SK-N-SH treated with all-trans-retinoic acid at 6 μM for 48 hours (cell line): ENCODE measurements at regions not wholly inside any gene's neighbourhood (a gene's known extent, or its start where the extent isn't known, plus 50 kb on each side); places are given as distances from the start of the nearest gene placed in this dataset.

Experiments
- ATAC-seq: fragments of 200-7000 bp; cut with Tn5 transposase; 3 replicates; pipeline ENCODE4 v1.9.1; 2020; ENCODE audit warnings: mild to moderate bottlenecking, moderate library complexity
- ARNTL ChIP-seq: fragments of 450-650 bp; formaldehyde crosslinking; IDR thresholded peaks from 2 replicates; pipeline ENCODE4 v1.5.0; 2020; ENCODE audit warnings: low read depth, mild to moderate bottlenecking, moderate library complexity, borderline replicate concordance
- BACH2 ChIP-seq: fragments of 250-450 bp; sonication (Bioruptor Pico); IDR thresholded peaks from 2 replicates; pipeline ENCODE4 v1.9.0; 2021; ENCODE audit warnings: mild to moderate bottlenecking, borderline replicate concordance
- CSDC2 ChIP-seq: fragments of 250-450 bp; sonication (Bioruptor Pico); IDR thresholded peaks from 2 replicates; pipeline ENCODE4 v1.5.0; 2020; ENCODE audit warnings: mild to moderate bottlenecking, moderate library complexity
- CSRNP3 ChIP-seq: fragments of 250-450 bp; sonication (Bioruptor Pico); IDR thresholded peaks from 2 replicates; pipeline ENCODE4 v1.5.1; 2021; ENCODE audit warnings: mild to moderate bottlenecking, moderate library complexity
- GLIS3 ChIP-seq: fragments of 250-450 bp; sonication (Bioruptor Pico); IDR thresholded peaks from 2 replicates; pipeline ENCODE4 v1.5.0; 2020; ENCODE audit warnings: mild to moderate bottlenecking, moderate library complexity
- ISL1 ChIP-seq: fragments of 250-450 bp; sonication (Bioruptor Pico); IDR thresholded peaks from 2 replicates; pipeline ENCODE4 v2.1.2; 2022; ENCODE audit warnings: mild to moderate bottlenecking, moderate library complexity
- OSR1 ChIP-seq: fragments of 250-450 bp; sonication (Bioruptor Pico); IDR thresholded peaks from 2 replicates; pipeline ENCODE4 v1.8.0; 2022; ENCODE audit warnings: moderate library complexity, mild to moderate bottlenecking, inconsistent platforms
- POU6F1 ChIP-seq: fragments of 250-450 bp; sonication (Bioruptor Pico); IDR thresholded peaks from 2 replicates; pipeline ENCODE4 v1.8.0; 2021; ENCODE audit warnings: low read depth, mild to moderate bottlenecking, moderate library complexity, borderline replicate concordance
- PPARA ChIP-seq: fragments of 250-450 bp; sonication (Bioruptor Pico); IDR thresholded peaks from 2 replicates; pipeline ENCODE4 v1.5.0; 2020; ENCODE audit warnings: mild to moderate bottlenecking, borderline replicate concordance
- RARB ChIP-seq: fragments of 250-450 bp; sonication (Bioruptor Pico); IDR thresholded peaks from 2 replicates; pipeline ENCODE4 v1.8.0; 2021; ENCODE audit warnings: mild to moderate bottlenecking, moderate library complexity
- SNAI2 ChIP-seq: fragments of 250-450 bp; sonication (Bioruptor Pico); IDR thresholded peaks from 2 replicates; pipeline ENCODE4 v1.5.0; 2020; ENCODE audit warnings: mild to moderate bottlenecking, moderate library complexity
- TCF4 ChIP-seq: fragments of 250-450 bp; sonication (Bioruptor Pico); IDR thresholded peaks from 2 replicates; pipeline ENCODE4 v1.8.0; 2021; ENCODE audit warnings: mild to moderate bottlenecking, moderate library complexity, borderline replicate concordance
- TOX ChIP-seq: fragments of 250-450 bp; sonication (Bioruptor Pico); IDR thresholded peaks from 2 replicates; pipeline ENCODE4 v1.8.0; 2021; ENCODE audit warnings: mild to moderate bottlenecking, moderate library complexity, borderline replicate concordance
- TSHZ2 ChIP-seq: fragments of 250-450 bp; sonication (Bioruptor Pico); IDR thresholded peaks from 2 replicates; pipeline ENCODE4 v1.5.0; 2020; ENCODE audit warnings: mild to moderate bottlenecking, moderate library complexity
- ZC3H10 ChIP-seq: fragments of 250-450 bp; sonication (Bioruptor Pico); IDR thresholded peaks from 2 replicates; pipeline ENCODE4 v1.5.1; 2021; ENCODE audit warnings: mild to moderate bottlenecking, moderate library complexity
- ZFP3 ChIP-seq: fragments of 250-450 bp; sonication (Bioruptor Pico); IDR thresholded peaks from 2 replicates; pipeline ENCODE4 v1.5.0; 2020; ENCODE audit warnings: mild to moderate bottlenecking, moderate library complexity
- ZFP30 ChIP-seq: fragments of 450-650 bp; formaldehyde crosslinking; IDR thresholded peaks from 2 replicates; pipeline ENCODE4 v1.5.0; 2022; ENCODE audit warnings: mild to moderate bottlenecking, moderate library complexity
- ZNF565 ChIP-seq: fragments of 450-650 bp; formaldehyde crosslinking; conservative IDR thresholded peaks from 2 replicates; pipeline ENCODE4 v1.5.0; 2020; ENCODE audit warnings: low read depth, mild to moderate bottlenecking, moderate library complexity
- ZNF70 ChIP-seq: fragments of 450-650 bp; formaldehyde crosslinking; IDR thresholded peaks from 2 replicates; pipeline ENCODE4 v1.5.0; 2020; ENCODE audit warnings: mild to moderate bottlenecking, moderate library complexity
- ZNF8 ChIP-seq: fragments of 450-650 bp; formaldehyde crosslinking; IDR thresholded peaks from 2 replicates; pipeline ENCODE4 v1.5.0; 2020; ENCODE audit warnings: mild to moderate bottlenecking, moderate library complexity
- TF ChIP-seq, protein P1 (sequence below): fragments of 250-450 bp; sonication (Bioruptor Pico); IDR thresholded peaks from 2 replicates; pipeline ENCODE4 v1.8.0; 2020; ENCODE audit warnings: mild to moderate bottlenecking, moderate library complexity, borderline replicate concordance
- TF ChIP-seq, protein P2 (sequence below): fragments of 250-450 bp; sonication (Bioruptor Pico); IDR thresholded peaks from 2 replicates; pipeline ENCODE4 v1.5.1; 2020; ENCODE audit warnings: low read depth, mild to moderate bottlenecking, moderate library complexity

- no peak for TF ChIP-seq OSR1 (CRISPR knock-in tag)
- TF ChIP-seq ARNTL (CRISPR knock-in tag), result no peak
- no peak for TF ChIP-seq ZFP30
- no peak for TF ChIP-seq ISL1 (CRISPR knock-in tag)
- no peak for TF ChIP-seq CSDC2
- TF ChIP-seq, protein P1, sequence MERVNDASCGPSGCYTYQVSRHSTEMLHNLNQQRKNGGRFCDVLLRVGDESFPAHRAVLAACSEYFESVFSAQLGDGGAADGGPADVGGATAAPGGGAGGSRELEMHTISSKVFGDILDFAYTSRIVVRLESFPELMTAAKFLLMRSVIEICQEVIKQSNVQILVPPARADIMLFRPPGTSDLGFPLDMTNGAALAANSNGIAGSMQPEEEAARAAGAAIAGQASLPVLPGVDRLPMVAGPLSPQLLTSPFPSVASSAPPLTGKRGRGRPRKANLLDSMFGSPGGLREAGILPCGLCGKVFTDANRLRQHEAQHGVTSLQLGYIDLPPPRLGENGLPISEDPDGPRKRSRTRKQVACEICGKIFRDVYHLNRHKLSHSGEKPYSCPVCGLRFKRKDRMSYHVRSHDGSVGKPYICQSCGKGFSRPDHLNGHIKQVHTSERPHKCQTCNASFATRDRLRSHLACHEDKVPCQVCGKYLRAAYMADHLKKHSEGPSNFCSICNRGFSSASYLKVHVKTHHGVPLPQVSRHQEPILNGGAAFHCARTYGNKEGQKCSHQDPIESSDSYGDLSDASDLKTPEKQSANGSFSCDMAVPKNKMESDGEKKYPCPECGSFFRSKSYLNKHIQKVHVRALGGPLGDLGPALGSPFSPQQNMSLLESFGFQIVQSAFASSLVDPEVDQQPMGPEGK, result no peak
- no peak for TF ChIP-seq ZNF70 (CRISPR knock-in tag)
- no peak for TF ChIP-seq POU6F1 (CRISPR knock-in tag)
- no peak for TF ChIP-seq CSRNP3 (CRISPR knock-in tag)
- TF ChIP-seq, protein P2, sequence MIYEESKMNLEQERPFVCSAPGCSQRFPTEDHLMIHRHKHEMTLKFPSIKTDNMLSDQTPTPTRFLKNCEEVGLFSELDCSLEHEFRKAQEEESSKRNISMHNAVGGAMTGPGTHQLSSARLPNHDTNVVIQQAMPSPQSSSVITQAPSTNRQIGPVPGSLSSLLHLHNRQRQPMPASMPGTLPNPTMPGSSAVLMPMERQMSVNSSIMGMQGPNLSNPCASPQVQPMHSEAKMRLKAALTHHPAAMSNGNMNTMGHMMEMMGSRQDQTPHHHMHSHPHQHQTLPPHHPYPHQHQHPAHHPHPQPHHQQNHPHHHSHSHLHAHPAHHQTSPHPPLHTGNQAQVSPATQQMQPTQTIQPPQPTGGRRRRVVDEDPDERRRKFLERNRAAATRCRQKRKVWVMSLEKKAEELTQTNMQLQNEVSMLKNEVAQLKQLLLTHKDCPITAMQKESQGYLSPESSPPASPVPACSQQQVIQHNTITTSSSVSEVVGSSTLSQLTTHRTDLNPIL (CRISPR knock-in tag), result no peak
- no peak for TF ChIP-seq BACH2 (CRISPR knock-in tag)
- TF ChIP-seq TOX (CRISPR knock-in tag), result no peak
- no peak for TF ChIP-seq TSHZ2 (CRISPR knock-in tag)
- no peak for TF ChIP-seq ZNF565 (CRISPR knock-in tag)
- TF ChIP-seq, all 23 proteins: peak for 0
- ATAC-seq, result no peak
Observed at GRCh38 chr1:82542141-82542540, 741.4 kb downstream of the ADGRL2 start.

DNA sequence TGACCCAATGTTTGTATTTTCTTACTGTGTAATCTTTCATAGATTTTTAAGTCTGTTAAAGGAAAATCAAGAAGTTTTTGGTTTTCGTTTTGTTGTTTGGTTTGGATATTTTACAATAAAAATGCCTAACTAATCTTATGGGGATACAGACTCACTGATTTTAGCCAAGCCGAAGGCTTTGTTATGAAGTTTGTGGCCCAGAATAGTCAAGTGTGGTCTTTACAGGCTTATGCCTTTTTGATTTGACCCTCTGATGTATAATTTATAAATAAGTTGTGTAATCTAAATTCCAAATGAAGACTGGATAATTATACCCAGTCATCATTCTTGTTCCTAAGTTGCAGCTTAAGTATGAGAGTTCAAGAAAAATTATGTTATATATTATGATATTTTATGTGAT lies 739.3 kb downstream of the ADGRL2 start:
- ATAC-seq, result no peak
- TF ChIP-seq SNAI2 (CRISPR knock-in tag), result no peak
- no peak for TF ChIP-seq ZFP30
- no peak for TF ChIP-seq OSR1 (CRISPR knock-in tag)
- TF ChIP-seq POU6F1 (CRISPR knock-in tag), result no peak
- no peak for TF ChIP-seq GLIS3
- no peak for TF ChIP-seq ZC3H10 (CRISPR knock-in tag)
- TF ChIP-seq RARB (CRISPR knock-in tag), result no peak
- no peak for TF ChIP-seq TSHZ2 (CRISPR knock-in tag)
- TF ChIP-seq CSDC2, result no peak
- TF ChIP-seq ZNF8 (CRISPR knock-in tag), result no peak
- no peak for TF ChIP-seq ZFP3 (CRISPR knock-in tag)
- TF ChIP-seq ZNF565 (CRISPR knock-in tag), result no peak
- TF ChIP-seq BACH2 (CRISPR knock-in tag), result no peak
- no peak for TF ChIP-seq PPARA
- no peak for TF ChIP-seq TCF4 (CRISPR knock-in tag)
- TF ChIP-seq CSRNP3 (CRISPR knock-in tag), result no peak
- no peak for TF ChIP-seq ZNF70 (CRISPR knock-in tag)
- TF ChIP-seq ISL1 (CRISPR knock-in tag), result no peak
